ENCODE measurements at regions not wholly inside any gene's neighbourhood (a gene's known extent, or its start where the extent isn't known, plus 50 kb on each side); places are given as distances from the start of the nearest gene placed in this dataset.
"Not testable (repeated sequence)": the region's sequence is repeated elsewhere in the genome, so short reads cannot be mapped to it uniquely, and the experiment has no call there.

DNA sequence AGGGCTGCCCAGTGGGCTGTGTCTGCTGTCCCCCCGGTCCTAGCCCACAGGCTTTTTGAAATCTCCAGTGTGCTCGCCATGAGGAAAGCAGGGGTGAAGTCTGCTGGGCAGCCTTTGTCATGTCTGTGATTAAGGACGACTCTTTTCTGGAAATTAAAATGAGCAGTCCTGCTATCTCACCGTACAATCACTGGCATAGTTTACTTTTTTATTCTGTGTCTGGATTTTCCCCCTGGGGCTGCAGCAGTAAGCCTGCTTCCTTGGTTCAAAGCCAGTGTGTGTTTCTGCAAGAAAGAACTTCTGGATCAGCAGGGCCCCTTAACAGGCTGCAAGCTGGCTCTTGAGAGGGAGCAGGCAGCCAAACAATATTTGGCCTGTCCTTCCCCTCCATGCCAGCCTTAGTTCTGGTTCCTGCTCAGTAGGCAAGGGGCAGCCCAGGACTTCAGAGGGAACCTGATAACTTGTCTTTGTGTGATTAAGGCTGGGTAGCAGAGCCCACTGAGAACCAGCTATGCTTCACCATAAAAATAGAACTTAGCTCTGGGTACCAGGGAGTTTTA, 310.1 kb upstream of the PLGLB2 start:
- FAIRE-seq: not testable (repeated sequence)

DNA sequence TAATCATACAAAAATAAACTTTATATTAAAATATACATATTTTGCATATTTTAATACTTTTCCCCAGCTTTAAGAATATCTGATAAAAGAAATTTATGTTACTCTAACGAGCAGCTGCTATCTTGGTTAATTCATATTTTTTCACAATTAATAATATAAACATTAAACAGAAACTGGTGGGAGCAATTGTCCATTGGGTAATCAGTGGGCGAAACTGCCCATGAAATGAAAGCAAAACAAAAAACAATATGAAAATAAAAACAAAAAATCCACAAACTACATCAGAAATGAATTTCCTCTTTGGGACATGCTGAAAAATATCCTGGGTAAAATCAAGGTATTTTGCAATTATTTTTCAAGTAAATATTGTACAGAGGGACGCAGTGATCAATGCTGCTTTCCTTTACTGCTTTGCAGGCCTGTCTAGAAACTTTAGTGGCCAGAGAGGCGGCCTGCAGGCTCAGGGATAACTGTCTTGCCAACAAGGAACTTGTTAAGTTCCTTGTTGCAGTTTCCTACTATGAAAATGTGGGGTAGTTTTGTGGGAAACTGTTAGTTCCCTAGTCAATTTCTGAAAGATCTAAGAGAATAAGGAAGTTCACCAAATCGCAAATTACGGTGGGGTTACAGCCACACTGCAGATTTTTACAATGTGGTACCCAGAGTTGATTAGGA, 309.0 kb upstream of the PLGLB2 start:
- not testable (repeated sequence) for FAIRE-seq

DNA sequence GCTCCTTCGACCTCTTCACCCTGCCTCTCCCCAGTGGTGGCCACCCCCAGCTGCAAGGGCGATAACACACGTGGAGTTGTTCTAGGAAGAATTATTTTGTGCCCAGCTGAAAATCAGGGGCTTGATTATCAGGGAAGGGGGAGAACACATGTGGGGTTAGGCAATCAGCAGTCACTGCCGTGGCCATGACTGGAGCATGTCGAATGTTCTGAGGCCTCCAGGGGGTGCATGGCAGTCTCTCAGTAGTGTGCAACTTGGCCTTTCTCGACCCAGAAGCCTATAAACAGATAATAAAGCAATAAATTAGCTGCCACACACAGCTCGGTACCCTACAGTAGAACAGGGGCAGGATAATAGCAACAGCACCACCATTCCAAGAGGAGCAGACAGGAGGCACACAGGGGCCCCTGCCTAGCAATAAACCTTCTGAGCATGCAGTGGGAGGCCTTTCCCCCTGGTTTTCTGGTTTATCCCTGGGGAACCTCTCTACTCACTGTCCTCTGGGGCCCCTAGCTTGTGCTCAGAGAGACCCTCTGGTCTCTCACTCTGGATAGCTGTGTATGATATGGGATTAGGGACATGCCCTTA, 308.2 kb upstream of the PLGLB2 start:
- not testable (repeated sequence) for FAIRE-seq

DNA sequence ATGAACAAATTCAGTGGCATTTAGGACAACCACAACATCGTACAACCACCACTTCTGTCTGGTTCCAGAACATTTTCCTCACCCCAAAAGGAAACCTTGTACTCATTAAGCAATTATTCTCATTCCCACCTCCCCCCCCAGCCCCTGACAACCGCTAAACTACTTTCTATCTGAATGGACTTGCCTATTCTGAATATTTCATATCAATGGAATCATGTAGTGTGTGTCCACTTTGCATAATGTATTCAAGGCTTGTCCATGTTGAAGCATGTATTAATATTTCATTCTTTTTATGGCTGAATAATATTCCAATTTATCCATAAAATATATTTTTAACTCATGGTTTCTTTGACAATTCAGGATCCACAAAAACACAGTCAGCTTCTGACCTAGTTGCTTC, 307.2 kb upstream of the PLGLB2 start:
- not testable (repeated sequence) for FAIRE-seq

DNA sequence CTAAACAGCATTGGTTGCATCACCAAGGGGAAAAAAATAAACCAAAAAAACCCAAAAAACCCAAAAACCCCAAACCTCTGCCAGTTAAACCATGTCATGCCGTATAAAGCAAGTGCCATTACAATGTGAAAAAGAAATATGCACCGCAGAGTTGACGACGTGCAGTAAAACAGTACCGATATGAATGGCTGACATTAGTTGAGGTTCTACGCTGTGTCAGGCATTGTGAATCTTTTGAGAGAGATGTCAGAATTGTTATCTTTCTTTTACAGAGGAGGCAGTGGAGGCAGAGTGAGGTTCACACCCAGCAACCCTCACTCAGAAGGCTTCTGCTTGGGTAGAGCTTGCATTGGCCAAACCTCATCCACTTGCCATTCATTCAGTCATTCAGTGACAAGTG, 306.5 kb upstream of the PLGLB2 start:
- not testable (repeated sequence) for FAIRE-seq

DNA sequence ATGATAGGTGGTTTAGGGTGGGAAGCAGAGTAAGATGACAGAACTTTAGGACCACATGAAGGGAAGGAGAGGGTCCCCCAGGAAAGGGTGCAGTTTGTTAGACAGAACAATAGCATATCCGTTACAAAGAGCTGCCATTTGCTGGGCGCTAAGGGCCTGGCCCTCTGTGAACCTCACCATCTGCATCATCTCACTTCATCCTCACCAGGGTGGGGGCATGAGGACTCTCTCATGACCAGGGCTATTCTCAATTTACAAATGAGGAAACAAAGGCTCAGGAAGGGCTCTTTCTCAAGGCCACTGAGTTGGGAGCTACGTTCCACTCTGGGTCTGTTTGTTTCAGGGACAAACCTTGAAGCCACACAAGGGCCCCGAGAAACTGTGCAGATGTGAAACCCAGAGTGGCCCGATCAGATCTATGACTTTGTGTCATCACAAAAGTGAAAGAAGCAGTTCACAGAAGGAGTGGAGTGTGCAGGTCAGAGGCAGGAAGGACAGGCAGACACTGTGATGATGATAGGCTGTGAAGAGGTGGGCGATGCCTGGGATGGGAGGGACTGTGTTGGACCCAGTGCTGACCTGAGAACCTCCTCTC, 304.8 kb upstream of the PLGLB2 start:
- FAIRE-seq: not testable (repeated sequence)

DNA sequence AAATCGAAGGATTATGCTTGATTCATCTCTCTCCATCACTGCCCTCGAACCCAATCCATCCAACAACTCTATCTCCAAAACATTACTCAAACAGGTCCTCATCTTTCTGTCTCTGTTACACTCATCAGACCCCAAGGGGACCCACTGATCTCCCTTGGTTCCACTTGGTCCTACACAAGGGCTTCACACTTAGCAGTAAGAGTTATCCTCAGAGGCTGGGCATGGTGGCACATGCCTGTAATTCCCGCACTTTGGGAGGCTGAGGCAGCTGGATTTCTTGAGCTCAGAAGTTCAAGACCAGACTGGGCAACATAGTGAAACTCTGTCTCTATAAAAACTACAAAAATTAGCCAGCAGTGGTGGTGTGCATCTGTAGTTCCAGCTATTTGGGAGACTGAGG, 302.9 kb upstream of the PLGLB2 start:
- not testable (repeated sequence) for FAIRE-seq

DNA sequence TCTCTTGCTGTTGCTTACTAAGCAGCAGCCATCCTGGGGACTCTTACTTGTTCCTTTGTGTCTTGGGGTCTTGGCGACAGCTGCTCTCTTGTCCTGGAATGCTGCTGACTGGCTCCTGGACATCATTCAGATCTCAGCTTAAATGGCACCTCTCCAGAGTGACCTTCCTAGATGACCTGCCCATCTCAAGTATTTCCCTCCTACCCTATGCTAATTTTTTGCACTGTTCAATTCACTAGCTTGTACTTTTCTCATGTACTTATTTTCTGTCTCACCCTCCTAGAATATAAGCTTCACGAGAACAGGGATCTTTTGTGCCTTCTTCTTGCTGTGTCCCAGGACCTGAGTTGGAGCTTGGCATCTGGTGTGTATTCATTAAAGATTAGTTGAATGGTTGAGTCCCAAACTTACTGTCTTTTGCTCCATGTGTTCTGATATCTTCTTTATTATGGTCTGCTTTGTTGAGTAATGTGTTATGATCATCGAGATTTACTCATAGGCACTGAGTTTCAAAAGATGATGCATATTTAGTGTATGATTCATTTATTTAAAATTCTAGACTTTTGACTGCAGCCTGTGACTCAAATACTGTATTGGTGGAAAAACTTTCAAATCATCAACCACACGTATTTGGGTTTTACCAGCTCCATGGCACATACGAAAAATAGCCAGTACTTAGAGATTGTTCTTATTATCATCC, 302.1 kb upstream of the PLGLB2 start:
- FAIRE-seq: not testable (repeated sequence)

DNA sequence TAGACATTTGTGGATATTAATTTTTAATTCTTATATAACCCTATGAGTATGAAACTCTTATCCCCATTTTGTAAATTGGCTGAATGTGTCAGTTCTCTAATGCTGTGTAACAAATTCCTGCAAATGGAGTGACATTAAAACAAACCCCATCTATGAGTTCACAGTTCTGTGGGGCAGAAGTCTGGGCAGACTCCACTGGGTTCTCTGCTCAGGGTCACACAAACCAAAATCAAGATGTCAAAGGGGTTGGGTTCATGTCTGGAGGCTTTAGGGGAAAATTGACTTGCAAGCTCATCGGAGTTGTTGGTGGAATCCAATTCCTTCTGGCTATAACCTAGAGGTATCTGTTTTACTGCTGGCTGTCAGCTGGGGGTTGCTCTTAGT, 301.6 kb upstream of the PLGLB2 start:
- not testable (repeated sequence) for FAIRE-seq

DNA sequence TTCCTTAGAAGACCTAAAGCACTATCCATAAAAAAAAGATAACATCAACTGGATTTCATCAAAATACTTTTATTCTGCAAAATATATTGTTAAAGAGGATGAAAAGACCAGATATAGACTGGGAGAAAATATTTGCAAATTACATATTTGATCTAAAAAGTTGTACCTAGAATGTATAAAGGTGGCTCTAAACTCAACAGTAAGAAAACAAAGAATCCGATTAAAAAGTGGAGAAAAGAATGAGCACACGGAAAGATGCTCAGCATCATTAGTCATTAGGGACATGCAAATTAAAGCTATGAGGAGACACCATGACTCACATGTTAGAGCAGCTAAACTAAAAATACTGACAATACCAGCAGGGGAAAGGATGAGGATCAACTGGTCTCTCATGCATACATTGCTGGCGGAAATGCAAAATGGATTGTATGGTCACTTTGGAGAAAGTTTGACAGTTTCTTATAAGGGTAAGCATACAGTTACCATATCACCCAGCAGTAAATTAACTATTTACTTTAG, 298.4 kb upstream of the PLGLB2 start:
- FAIRE-seq: not testable (repeated sequence)

DNA sequence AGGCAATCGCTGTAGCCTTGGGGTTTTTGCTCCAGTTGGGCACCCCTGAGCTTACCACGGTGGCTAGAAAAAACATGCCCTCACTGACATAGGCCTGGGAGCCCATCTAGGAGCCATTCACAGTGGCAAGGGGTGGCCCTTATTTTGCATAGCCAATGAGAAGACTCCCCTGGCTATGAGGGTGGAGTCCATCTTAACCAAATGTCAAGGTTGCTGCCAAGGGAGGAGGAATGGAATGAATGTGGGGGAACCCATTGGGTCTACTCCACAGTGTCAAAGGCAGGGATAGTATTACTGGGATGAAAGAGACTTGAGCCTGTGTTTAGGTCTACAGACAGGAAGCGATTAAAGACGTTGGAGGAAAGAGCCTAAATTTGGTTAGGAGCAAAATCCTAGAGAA, 295.7 kb upstream of the PLGLB2 start:
- not testable (repeated sequence) for FAIRE-seq

DNA sequence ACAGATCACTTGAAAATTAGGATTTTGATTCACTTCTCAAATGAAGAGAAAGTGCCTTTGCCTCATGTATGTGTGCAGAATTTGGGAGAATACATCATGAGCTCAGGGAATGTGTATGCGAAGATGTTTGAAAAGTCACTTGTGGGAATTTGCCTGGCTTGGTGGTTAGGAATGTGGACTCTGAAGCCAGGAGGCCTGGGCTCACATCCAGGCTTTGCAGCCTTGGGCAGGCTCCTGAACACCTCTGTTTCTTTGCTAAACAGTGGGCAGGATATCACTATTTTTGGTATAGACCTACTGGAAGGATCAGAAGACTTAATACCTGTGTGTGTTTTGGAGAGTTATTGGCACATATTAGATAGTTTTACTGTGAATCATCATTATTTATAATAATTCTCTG, 295.0 kb upstream of the PLGLB2 start:
- not testable (repeated sequence) for FAIRE-seq

DNA sequence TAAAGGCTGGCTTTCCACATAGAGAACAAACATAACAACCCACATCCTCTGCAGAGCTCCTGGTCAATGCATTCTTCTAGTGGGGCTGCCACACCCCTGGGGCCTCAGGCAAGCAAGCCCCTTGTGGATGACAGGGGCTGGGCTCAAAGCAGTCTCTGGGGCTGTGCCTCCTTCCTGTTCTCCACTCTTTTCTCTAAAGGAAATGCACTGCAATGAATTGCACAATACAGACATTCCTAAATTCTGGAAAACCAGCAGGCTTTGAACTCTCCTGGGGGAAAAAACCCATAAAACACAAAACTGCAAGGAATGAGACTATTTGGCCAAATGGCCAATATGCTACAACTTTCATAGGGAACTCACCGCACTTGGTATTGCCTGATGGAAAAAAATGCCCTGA, 293.9 kb upstream of the PLGLB2 start:
- FAIRE-seq: not testable (repeated sequence)

DNA sequence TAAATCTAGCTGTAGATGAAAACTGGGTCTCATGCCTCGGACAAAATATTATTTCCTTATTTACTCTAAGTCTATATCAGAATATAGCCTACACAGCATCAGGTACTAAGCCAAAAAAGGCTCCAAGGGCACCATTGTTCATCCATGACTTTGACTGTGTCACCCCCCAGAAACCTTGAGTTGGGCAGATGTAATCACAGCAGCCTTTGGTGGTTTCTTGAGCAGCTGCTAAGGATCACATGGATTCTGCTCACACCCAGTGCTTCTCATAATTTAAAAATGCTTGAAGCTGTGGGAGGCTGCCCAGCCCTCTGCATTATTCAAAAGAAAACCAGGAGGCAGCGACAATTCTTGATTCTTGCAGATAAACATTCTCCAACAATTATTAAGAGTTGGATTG, 293.5 kb upstream of the PLGLB2 start:
- FAIRE-seq: not testable (repeated sequence)

DNA sequence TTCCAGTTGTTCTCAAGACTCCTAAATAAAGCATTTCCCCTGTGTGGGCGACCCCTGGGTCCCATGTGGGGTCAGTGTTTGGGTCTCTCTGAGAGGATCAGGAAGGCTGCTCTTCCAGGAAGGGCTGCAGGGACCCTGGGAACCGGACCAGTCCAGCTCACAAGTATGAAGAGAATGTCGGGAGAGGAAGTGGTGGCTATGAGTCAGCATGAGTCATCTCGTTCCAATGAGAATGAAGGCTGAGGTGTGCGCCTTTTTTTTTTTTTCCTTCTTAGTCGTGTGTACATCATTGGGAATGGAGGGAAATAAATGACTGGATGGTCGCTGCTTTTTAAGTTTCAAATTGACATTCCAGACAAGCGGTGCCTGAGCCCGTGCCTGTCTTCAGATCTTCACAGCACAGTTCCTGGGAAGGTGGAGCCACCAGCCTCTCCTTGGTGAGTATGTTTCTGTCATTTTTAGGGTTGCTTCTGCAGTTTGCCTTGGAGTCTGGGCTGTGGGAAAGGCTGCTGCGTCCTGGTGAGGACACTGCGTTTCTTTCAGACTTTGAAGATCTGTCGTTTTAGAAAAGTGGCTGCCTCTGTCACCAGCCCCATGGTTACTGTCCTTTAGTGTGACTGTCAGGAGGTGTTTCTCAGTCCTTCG, 292.6 kb upstream of the PLGLB2 start:
- FAIRE-seq: not testable (repeated sequence)

DNA sequence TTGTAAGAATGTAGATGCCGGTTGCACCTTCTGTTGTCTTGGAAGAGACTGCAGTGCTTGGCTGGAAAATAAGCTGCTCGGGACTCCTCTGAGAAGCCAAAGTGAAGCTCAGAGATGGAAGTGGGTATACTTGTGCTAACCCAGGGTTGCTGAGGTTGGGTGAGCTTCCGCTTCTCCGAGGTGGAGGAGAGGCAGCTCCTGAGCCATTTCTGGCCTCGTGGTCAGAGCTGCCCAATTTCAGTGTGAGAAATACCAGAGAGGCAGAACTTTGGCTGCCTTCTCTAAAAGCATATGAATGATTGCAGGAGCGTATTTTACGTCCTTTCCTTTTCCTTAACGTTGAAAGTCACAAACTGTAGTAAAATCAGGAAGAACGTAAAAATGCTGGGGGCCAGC, 292.0 kb upstream of the PLGLB2 start:
- not testable (repeated sequence) for FAIRE-seq

DNA sequence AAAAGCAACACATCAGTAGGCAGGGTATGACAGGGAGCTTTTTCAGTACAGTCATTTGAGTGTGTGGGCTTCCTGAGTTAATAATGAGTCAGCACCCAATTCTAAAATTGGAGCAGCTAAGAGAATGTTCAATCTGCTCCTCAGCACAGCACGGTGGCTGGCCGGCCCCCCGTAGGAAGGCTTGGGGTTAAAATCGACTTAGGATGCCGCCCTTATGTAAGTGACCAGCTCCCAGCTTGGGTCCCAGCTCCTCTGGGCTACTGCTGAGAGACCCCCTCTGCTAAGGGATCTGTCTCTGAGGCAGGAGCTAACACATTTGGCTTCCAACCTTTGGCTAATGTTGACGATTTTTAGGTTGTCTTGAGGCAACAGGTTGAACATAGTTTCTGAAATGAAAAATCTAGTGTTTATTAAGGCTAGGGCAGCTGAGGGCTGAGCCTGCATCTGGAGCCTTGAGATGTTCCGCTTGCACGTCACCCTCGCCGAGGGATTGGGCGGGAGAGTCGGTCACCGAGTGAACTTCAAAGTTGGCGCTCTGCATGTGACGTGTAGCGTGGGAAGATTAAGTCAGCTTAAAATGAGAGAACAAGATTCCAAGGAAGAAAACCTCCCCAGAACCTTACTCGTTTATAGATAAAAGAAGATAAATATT, 291.3 kb upstream of the PLGLB2 start:
- not testable (repeated sequence) for FAIRE-seq

DNA sequence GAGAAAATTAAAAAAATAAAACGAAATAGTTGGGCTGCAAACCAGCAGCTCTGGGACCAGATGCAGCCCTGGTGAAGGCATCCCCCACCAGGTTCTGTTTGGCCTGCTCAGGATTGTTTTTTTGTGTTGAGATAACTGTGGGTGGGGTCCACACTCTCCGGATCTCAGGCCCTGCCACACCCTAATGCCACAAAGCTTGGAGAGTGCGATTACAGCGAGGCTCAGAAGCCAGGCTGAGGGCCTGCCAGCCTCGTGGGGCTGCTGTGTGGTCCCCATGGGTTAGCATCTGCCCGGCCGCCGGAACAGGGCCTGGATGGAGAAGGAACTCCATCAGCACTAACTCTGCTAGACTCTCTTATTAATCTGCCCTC, 290.8 kb upstream of the PLGLB2 start:
- FAIRE-seq: not testable (repeated sequence)

DNA sequence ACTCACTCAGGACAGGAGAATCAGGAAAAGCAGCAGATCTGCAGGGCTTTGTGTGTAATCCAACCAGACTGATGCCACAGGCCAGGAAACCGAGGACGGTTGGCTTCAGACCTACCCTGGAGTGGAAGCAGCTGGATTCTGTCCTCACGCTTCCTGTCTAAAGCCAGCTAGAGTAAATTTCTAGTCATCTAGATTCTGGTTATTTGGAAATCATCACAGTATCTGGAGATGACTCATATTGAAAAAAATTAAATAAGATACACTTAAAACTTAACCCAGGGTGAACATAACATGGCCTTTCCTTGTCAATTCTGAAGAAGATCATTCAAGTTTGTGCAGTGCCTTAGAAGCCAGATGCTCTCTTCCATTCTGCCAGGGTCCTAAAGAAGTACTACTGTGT, 288.9 kb upstream of the PLGLB2 start:
- FAIRE-seq: not testable (repeated sequence)

DNA sequence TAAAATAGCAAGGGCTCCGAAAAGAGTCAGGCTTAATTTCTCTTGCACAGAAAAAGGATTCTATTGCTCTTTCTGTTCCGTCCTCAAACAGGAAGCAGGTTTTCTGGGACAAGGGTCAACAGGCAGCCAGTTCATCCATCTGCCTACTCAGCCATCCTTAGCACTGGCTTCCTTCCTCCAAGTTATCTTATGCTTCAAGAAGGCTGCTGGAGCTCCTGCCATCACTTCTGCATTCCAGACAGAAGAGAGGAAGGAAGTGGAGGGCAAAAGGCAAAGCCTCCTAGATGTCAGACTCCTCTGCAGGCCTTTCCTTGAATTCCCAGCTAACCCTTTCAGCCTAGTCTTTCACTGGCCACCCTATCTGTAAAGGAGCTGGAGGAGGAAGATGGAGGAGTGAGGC, 287.8 kb upstream of the PLGLB2 start:
- FAIRE-seq: not testable (repeated sequence)

DNA sequence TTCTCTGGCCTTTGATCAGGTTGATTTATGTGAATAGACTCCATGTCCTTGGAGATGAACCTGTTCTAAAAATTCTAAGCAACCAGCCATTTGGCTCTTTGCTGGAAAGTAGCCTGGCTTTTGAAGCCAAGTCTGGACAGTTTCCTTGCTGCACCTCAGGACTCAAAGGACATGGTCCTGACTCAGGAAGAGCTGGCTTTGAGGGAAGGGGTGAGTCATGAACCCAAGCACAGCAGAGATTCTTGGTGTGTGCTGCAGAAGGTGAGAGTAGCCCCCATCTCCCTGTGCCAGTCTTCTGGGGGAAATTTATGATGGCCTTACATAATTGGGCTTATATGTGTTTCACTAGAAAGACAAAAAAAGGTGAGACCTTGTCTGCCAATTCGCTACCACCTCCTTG, 287.2 kb upstream of the PLGLB2 start:
- FAIRE-seq: not testable (repeated sequence)

DNA sequence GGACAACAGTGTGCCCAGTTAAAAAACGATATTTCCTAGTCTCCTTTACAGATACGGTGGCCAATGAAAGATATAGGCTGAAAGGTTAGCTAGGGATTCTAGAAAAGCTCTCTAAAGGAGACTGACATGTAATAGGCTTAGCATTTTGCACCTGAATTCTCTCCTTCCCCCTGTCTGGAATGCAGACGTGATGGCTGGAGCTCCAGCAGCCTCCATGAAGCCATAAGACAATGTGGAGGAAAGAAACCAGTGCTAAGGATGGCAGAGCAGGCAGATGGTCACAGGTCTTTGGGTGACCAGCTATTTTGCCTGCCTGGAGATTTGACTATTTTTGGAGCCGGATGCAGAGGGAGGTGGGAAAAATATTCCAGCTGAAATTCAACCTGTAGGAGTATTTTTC, 286.2 kb upstream of the PLGLB2 start:
- FAIRE-seq: not testable (repeated sequence)
